B cell (primary cell): ENCODE measurements at regions not wholly inside any gene's neighbourhood (a gene's known extent, or its start where the extent isn't known, plus 50 kb on each side); places are given as distances from the start of the nearest gene placed in this dataset.

ENCODE experiments used
- ATAC-seq: fragments of 200-7000 bp; cut with Tn5 transposase; one replicate; pipeline ENCODE4 v1.10.0; 2021; ENCODE audit warnings: low read depth, mild to moderate bottlenecking, moderate number of reproducible peaks, moderate library complexity
- CTCF ChIA-PET: fragments of 350-600 bp; sonication (Branson Sonifier 250); formaldehyde crosslinking; loops from one replicate; lab custom pipeline; 2021; ENCODE audit warnings: antibody characterized with exemption, inconsistent platforms; lab: Charles Lee
- POLR2A ChIA-PET: fragments of 350-600 bp; sonication (Branson Sonifier 250); formaldehyde crosslinking; loops from one replicate; lab custom pipeline; 2021; ENCODE audit warnings: antibody characterized with exemption; lab: Charles Lee
- DNase-seq: peaks from one replicate; pipeline ENCODE4 v3.0.0; 2013
- H2AFZ ChIP-seq: 2 replicates; pipeline ENCODE4 v1.6.1; 2012; ENCODE audit warnings: mild to moderate bottlenecking, low read depth, low read length; ENCODE audit not compliant: insufficient read depth, poor library complexity, severe bottlenecking
- H3K27ac ChIP-seq, 2 donors: 1 replicate in 1 of 2; 2 replicates in 1 of 2; pipeline ENCODE4 v1.5.1; 2012 to 2013; ENCODE audit warnings: low read length in 2 of 2, mild to moderate bottlenecking in 2 of 2, moderate library complexity in 1 of 2
- H3K27me3 ChIP-seq, 4 experiments: fragments of 200-600 bp in 1 of 4; sonication (generic) in 1 of 4; replicated peaks in 1 of 4; 1 replicate in 2 of 4; 2 replicates in 2 of 4; pipeline versions ENCODE4 v1.6.1 to v1.7.0; 2013 to 2016; ENCODE audit warnings: low read length in 3 of 4, mild to moderate bottlenecking in 2 of 4, mixed read lengths in 1 of 4, moderate library complexity in 1 of 4; ENCODE audit not compliant: insufficient read depth in 4 of 4, control insufficient read depth in 3 of 4; ENCODE audit errors: control extremely low read depth in 1 of 4
- H3K36me3 ChIP-seq, 2 experiments: replicated peaks in 1 of 2; 1 replicate in 1 of 2; 2 replicates in 1 of 2; pipeline versions ENCODE4 v1.6.1 to v1.7.1; 2013; ENCODE audit warnings: low read length in 1 of 2; ENCODE audit not compliant: insufficient read depth in 2 of 2, control insufficient read depth in 1 of 2; ENCODE audit errors: control extremely low read depth in 1 of 2, extremely low read depth in 1 of 2
- H3K4me1 ChIP-seq, 2 donors: fragments of 200-600 bp in 1 of 2; sonication (generic) in 1 of 2; 1 replicate in 1 of 2; 2 replicates in 1 of 2; pipeline versions ENCODE4 v1.5.1 to v1.6.1; 2013 to 2017; ENCODE audit warnings: low read length in 2 of 2; ENCODE audit not compliant: control insufficient read depth in 2 of 2, insufficient read depth in 2 of 2
- H3K4me2 ChIP-seq: replicated peaks from 2 replicates; pipeline ENCODE3; 2012; ENCODE audit warnings: mild to moderate bottlenecking, low read depth, low read length; ENCODE audit not compliant: poor library complexity, severe bottlenecking
- H3K4me3 ChIP-seq, 5 experiments: fragments of 200-600 bp in 1 of 5; sonication (generic) in 1 of 5; 1 replicate in 3 of 5; 2 replicates in 2 of 5; pipeline versions ENCODE4 v1.5.1 to v1.7.0; 2011 to 2016; ENCODE audit warnings: low read length in 4 of 5, mild to moderate bottlenecking in 4 of 5, low read depth in 2 of 5, control low read depth in 1 of 5, moderate library complexity in 1 of 5; ENCODE audit not compliant: insufficient read depth in 1 of 5; ENCODE audit errors: control extremely low read depth in 1 of 5, extremely low read depth in 1 of 5
- H3K79me2 ChIP-seq: fragments of 200-600 bp; sonication (generic); one replicate; pipeline ENCODE4 v1.6.0; 2016; ENCODE audit warnings: low read length; ENCODE audit not compliant: control insufficient read depth, insufficient read depth
- H3K9ac ChIP-seq: fragments of 200-600 bp; sonication (generic); 2 replicates; pipeline ENCODE4 v1.6.1; 2017; ENCODE audit warnings: mild to moderate bottlenecking, low read length, moderate library complexity
- H3K9me3 ChIP-seq, 3 donors: one replicate each; pipeline versions ENCODE4 v1.6.1 to v1.7.1; 2013; ENCODE audit warnings: low read length in 2 of 3; ENCODE audit not compliant: control insufficient read depth in 2 of 3, insufficient read depth in 1 of 3; ENCODE audit errors: control extremely low read depth in 1 of 3
- H4K20me1 ChIP-seq: 2 replicates; pipeline ENCODE4 v1.6.0; 2012; ENCODE audit warnings: mild to moderate bottlenecking, low read length; ENCODE audit not compliant: insufficient read depth, control insufficient read depth, poor library complexity, severe bottlenecking
- H3K27ac Mint-ChIP-seq: one replicate; pipeline ENCODE4 v1.8.0; 2021; ENCODE audit warnings: mixed read lengths
- H3K27me3 Mint-ChIP-seq: one replicate; pipeline ENCODE4 v1.8.0; 2021; ENCODE audit warnings: mixed read lengths
- H3K4me1 Mint-ChIP-seq: one replicate; pipeline ENCODE4 v1.8.0; 2021; ENCODE audit warnings: mixed read lengths
- H3K4me3 Mint-ChIP-seq: one replicate; pipeline ENCODE4 v1.8.0; 2021; ENCODE audit warnings: mixed read lengths
- H3K9me3 Mint-ChIP-seq: one replicate; pipeline ENCODE4 v1.8.0; 2022; ENCODE audit warnings: mixed read lengths; ENCODE audit not compliant: insufficient read depth
- EZH2 ChIP-seq: IDR thresholded peaks from 2 replicates; pipeline ENCODE4 v1.6.1; 2012; ENCODE audit warnings: borderline replicate concordance, low read depth, mild to moderate bottlenecking, moderate library complexity, low read length; ENCODE audit not compliant: insufficient read depth, poor library complexity, severe bottlenecking
- WGBS: methylation state at CpG from one replicate; pipeline ENCODE4 v1.1.5; 2013; ENCODE audit warnings: missing lambda C conversion rate; ENCODE audit not compliant: insufficient coverage; 5-methylcytosine and 5-hydroxymethylcytosine counted together
- intact Hi-C: fragments of 100-400 bp; cut with micrococcal nuclease; formaldehyde crosslinking; loops from one replicate; pipeline ENCODE4 v1.10.0; 2022
- TF ChIP-seq, protein P1 (sequence below): fragments of 200-600 bp; IDR thresholded peaks from one replicate; pipeline ENCODE4 v1.8.0; 2022; ENCODE audit warnings: antibody characterized with exemption, mild to moderate bottlenecking

DNA sequence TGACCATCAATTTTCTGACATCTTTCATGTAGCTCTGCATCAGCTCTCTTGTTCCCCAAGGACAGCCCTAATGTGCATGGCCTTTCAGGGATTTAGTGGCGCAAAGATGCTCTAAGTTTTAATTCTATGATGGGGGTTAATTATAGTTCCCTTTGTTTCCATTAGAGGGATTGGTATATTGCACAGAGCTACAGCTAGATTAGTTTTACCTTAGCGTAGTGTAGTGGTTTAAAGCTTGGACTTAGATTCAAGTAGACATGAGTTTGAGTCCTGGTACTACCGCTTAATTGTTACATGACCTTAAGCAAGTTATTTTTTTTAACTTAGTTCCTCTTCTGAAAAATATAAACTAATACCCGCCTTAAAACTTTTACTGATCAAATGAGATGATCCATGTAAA is 247.8 kb upstream of the KRR1 start:
- POLR2A ChIA-PET: no interaction called here
- no peaks in the 10 kb centered on the region for H3K9me3 ChIP-seq
- ATAC-seq (no peak), DNase-seq (no peak)
- Mint-ChIP-seq H3K4me3 (no peak overlapping the region), H3K9me3 (no peaks in the 10 kb centered on the region), H3K27me3 (no peaks in the 10 kb centered on the region), H3K4me1 (no peaks in the 10 kb centered on the region), H3K27ac (no peak overlapping the region)
- no peak overlapping the region for H3K27ac ChIP-seq
- H3K4me2 ChIP-seq: no peak overlapping the region
- H2AFZ ChIP-seq: no peak overlapping the region
- no peak overlapping the region for H3K9ac ChIP-seq
- CTCF ChIA-PET: interaction anchor here (1.1 kb wide), 1 partner anchor 273 kb away, joined by 3 read pairs; the partner anchor contains the start of gene PHLDA1
- H4K20me1 ChIP-seq: no peaks in the 10 kb centered on the region
- no peaks in the 10 kb centered on the region for H3K27me3 ChIP-seq
- intact Hi-C loops: no loop called here
- 94% methylated on average over 2 of the region's 4 CpGs for WGBS
- H3K79me2 ChIP-seq: no peaks in the 10 kb centered on the region
- no peak overlapping the region for H3K4me3 ChIP-seq
- TF ChIP-seq, protein P1, sequence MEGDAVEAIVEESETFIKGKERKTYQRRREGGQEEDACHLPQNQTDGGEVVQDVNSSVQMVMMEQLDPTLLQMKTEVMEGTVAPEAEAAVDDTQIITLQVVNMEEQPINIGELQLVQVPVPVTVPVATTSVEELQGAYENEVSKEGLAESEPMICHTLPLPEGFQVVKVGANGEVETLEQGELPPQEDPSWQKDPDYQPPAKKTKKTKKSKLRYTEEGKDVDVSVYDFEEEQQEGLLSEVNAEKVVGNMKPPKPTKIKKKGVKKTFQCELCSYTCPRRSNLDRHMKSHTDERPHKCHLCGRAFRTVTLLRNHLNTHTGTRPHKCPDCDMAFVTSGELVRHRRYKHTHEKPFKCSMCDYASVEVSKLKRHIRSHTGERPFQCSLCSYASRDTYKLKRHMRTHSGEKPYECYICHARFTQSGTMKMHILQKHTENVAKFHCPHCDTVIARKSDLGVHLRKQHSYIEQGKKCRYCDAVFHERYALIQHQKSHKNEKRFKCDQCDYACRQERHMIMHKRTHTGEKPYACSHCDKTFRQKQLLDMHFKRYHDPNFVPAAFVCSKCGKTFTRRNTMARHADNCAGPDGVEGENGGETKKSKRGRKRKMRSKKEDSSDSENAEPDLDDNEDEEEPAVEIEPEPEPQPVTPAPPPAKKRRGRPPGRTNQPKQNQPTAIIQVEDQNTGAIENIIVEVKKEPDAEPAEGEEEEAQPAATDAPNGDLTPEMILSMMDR: no peak
- no peak for TF ChIP-seq EZH2
- H3K4me1 ChIP-seq: no peaks in the 10 kb centered on the region
- H3K36me3 ChIP-seq: no peaks in the 10 kb centered on the region

DNA sequence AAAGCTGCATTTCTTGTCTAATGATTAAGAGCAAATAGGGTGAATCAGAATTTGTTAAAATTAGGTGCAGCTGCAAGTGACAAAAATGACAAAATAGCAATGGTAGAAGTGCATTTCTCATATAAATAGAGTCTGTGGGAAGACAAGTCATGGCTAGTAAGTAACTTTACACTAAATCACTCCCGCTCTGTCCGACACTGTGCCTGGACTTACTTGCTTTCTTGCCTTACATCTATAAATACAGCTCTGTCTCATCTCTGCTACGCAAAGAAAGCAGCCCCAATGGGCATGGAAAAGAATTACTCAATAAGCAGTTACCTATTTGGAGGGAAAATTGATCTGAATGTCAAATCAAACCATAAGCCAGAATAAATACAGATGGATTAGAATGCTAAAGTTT is 245.4 kb upstream of the KRR1 start:
- no peaks in the 10 kb centered on the region for H3K9me3 Mint-ChIP-seq
- CTCF ChIA-PET: no interaction called here
- ATAC-seq: no peak
- TF ChIP-seq, protein P1: no peak
- TF ChIP-seq EZH2: no peak
- H3K27me3 Mint-ChIP-seq: peaks cover 4% of the 10 kb centered on the region
- Histone ChIP-seq H2AFZ (no peak overlapping the region), H3K9ac (no peak overlapping the region), H3K36me3 (no peaks in the 10 kb centered on the region), H4K20me1 (no peaks in the 10 kb centered on the region), H3K9me3 (no peaks in the 10 kb centered on the region), H3K4me3 (no peak overlapping the region), H3K4me1 (no peaks in the 10 kb centered on the region), H3K4me2 (no peak overlapping the region), H3K27me3 (no peaks in the 10 kb centered on the region), H3K79me2 (no peaks in the 10 kb centered on the region), H3K27ac (no peak overlapping the region)
- no peak overlapping the region for H3K27ac Mint-ChIP-seq
- POLR2A ChIA-PET: interaction anchor here (0.6 kb wide), 1 partner anchor 359 kb away, joined by 5 read pairs; no protein-coding TSS in a partner anchor
- intact Hi-C loops: no loop called here
- no CpG with 5 or more reads among the region's 3 CpGs for WGBS
- no peak overlapping the region for H3K4me3 Mint-ChIP-seq
- DNase-seq: no peak
- H3K4me1 Mint-ChIP-seq: no peaks in the 10 kb centered on the region
